Panc1 (cell line): ENCODE measurements at regions not wholly inside any gene's neighbourhood (a gene's known extent, or its start where the extent isn't known, plus 50 kb on each side); places are given as distances from the start of the nearest gene placed in this dataset.
"Not testable (repeated sequence)": the region's sequence is repeated elsewhere in the genome, so short reads cannot be mapped to it uniquely, and the experiment has no call there.

Experiments used
- ATAC-seq: fragments of 200-7000 bp; cut with Tn5 transposase; 2 replicates; pipeline ENCODE4 v1.9.1; 2020; ENCODE audit warnings: mild to moderate bottlenecking, moderate library complexity
- BruUV-seq: library from RNA; stranded (reverse); fragments of 400-500 nt; replicated peaks from 2 replicates; lab custom pipeline; 2021; lab: Mats Ljungman, UMichigan
- CTCF ChIA-PET: fragments of 300-600 bp; sonication (Branson Sonifier 250); formaldehyde crosslinking; loops from one replicate; lab custom pipeline; 2022; ENCODE audit warnings: antibody characterized with exemption; lab: Charles Lee
- POLR2A ChIA-PET: fragments of 300-600 bp; sonication (Branson Sonifier 250); formaldehyde crosslinking; loops from one replicate; lab custom pipeline; 2022; ENCODE audit warnings: antibody characterized with exemption; lab: Charles Lee
- DNase-seq: peaks from one replicate; pipeline ENCODE4 v3.0.0-alpha.2; 2010; ENCODE audit warnings: low read depth, low spot score
- H3K27ac ChIP-seq: 2 replicates; pipeline ENCODE4 v1.5.1; 2011; ENCODE audit warnings: mild to moderate bottlenecking, low read length, inconsistent platforms
- H3K27me3 ChIP-seq: fragments of 200-500 bp; sonication (Bioruptor generic); 2 replicates; pipeline ENCODE4 v1.6.0; 2014; ENCODE audit warnings: low read length, inconsistent platforms; ENCODE audit not compliant: control insufficient read depth, insufficient read depth
- H3K36me3 ChIP-seq: fragments of 200-500 bp; sonication (Bioruptor generic); 2 replicates; pipeline ENCODE4 v1.5.1; 2014; ENCODE audit warnings: inconsistent platforms, mild to moderate bottlenecking, low read length, moderate library complexity; ENCODE audit not compliant: control insufficient read depth, insufficient read depth
- H3K4me1 ChIP-seq: 2 replicates; pipeline ENCODE4 v1.5.1; 2011; ENCODE audit warnings: inconsistent platforms, mild to moderate bottlenecking, low read length, moderate library complexity; ENCODE audit not compliant: control insufficient read depth, insufficient read depth
- H3K4me3 ChIP-seq, 2 experiments: 2 replicates each; pipeline ENCODE4 v1.5.1; 2011 to 2012; ENCODE audit warnings: low read depth in 2 of 2, low read length in 2 of 2, mild to moderate bottlenecking in 2 of 2, inconsistent platforms in 1 of 2, moderate library complexity in 1 of 2
- H3K9me3 ChIP-seq: fragments of 200-500 bp; sonication (Bioruptor generic); 2 replicates; pipeline ENCODE4 v1.5.1; 2014; ENCODE audit warnings: low read depth, mild to moderate bottlenecking, inconsistent platforms, low read length, moderate library complexity; ENCODE audit not compliant: control insufficient read depth, insufficient read depth
- in situ Hi-C: cut with HindIII; loops from 2 replicates; pipeline ENCODE4 v1.10.0; 2016; ENCODE audit warnings: low sequenced_read_pairs, low pct_unique_long_range_greater_than_20kb
- intact Hi-C: fragments of 100-400 bp; cut with micrococcal nuclease; formaldehyde crosslinking; loops from one replicate; pipeline ENCODE4 v1.10.0; 2022; ENCODE audit not compliant: unreplicated experiment

- H3K36me3 ChIP-seq, H3K9me3 ChIP-seq, intact Hi-C loops, DNase-seq, in situ Hi-C loops, H3K27me3 ChIP-seq, CTCF ChIA-PET, H3K4me1 ChIP-seq, POLR2A ChIA-PET, BruUV-seq: not testable (repeated sequence)
- peak overlapping the region in 1 of 2 experiments; percentile 29; a peak in 2 of 4 replicates for H3K4me3 ChIP-seq
- ATAC-seq: peak; percentile 8; the same call in 1 of the 2 replicates
- H3K27ac ChIP-seq: peak overlapping the region; percentile 77
Observed at GRCh38 chr2:87500951-87501350, 246.9 kb upstream of the PLGLB2 start.

GRCh38 chr2:87502948-87503347, 244.9 kb upstream of the PLGLB2 start:
- H3K27ac ChIP-seq, BruUV-seq, H3K4me3 ChIP-seq, ATAC-seq, H3K27me3 ChIP-seq, intact Hi-C loops, POLR2A ChIA-PET, in situ Hi-C loops, CTCF ChIA-PET, H3K36me3 ChIP-seq, H3K9me3 ChIP-seq, H3K4me1 ChIP-seq, DNase-seq: not testable (repeated sequence)

GRCh38 chr2:87505239-87505638, 242.6 kb upstream of the PLGLB2 start:
- H3K4me3 ChIP-seq, BruUV-seq, CTCF ChIA-PET, POLR2A ChIA-PET, H3K27me3 ChIP-seq, in situ Hi-C loops, H3K36me3 ChIP-seq, H3K4me1 ChIP-seq, DNase-seq, ATAC-seq, intact Hi-C loops, H3K27ac ChIP-seq, H3K9me3 ChIP-seq: not testable (repeated sequence)

GRCh38 chr2:87505909-87506308, 242.0 kb upstream of the PLGLB2 start:
- CTCF ChIA-PET, H3K4me3 ChIP-seq, POLR2A ChIA-PET, H3K4me1 ChIP-seq, DNase-seq, H3K27ac ChIP-seq, H3K36me3 ChIP-seq, in situ Hi-C loops, H3K27me3 ChIP-seq, intact Hi-C loops, BruUV-seq, H3K9me3 ChIP-seq, ATAC-seq: not testable (repeated sequence)

DNA sequence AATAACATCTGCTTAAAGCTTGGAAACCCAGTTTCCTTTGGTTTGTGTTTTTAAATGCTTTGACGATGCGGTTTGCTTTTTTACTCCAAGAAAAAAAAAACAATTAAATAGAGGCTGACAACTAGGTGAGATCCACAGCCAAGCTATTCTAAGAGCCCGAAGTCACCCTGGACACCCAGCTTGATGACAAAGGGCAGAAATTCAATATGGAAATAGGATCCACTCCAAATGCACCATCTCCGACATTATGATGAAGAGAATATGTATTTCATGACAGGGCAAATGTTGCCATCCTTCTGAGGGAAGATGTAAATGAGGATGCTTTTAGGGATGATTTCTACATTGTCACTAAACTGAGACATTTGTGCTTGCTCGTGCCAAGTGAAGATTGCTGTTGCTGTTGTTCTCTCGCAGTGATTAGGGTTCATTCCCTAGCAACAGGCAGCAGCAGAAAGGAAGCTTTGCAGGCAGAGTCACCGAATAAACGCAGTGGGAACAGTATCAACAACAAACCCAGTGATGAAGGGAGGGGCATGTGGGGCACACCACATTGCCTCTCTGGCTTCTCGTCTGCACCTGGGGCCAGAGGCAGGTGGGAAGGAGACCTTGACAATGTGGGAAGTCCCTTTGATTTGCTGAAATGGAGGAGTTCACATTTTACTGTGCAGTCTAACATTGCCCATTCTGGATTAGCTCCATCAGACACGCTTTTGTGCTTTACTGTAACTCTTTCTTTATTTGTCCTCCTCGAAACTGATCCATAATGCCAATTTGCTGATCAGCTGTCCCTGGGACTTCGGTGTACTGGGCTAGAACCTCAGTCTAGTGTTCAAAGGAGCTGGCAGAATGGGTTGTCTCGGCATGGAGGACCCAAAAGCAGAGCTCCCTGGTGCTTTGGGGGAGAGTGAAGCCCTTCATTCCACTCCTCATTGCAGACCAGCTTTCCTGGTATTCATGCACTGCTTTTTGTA, 240.2 kb upstream of the PLGLB2 start:
- POLR2A ChIA-PET, H3K27ac ChIP-seq, intact Hi-C loops, CTCF ChIA-PET, H3K4me1 ChIP-seq, BruUV-seq, H3K27me3 ChIP-seq, H3K9me3 ChIP-seq, H3K4me3 ChIP-seq, H3K36me3 ChIP-seq, DNase-seq, in situ Hi-C loops: not testable (repeated sequence)
- ATAC-seq: peak; percentile 39; the same call in 1 of the 2 replicates

DNA sequence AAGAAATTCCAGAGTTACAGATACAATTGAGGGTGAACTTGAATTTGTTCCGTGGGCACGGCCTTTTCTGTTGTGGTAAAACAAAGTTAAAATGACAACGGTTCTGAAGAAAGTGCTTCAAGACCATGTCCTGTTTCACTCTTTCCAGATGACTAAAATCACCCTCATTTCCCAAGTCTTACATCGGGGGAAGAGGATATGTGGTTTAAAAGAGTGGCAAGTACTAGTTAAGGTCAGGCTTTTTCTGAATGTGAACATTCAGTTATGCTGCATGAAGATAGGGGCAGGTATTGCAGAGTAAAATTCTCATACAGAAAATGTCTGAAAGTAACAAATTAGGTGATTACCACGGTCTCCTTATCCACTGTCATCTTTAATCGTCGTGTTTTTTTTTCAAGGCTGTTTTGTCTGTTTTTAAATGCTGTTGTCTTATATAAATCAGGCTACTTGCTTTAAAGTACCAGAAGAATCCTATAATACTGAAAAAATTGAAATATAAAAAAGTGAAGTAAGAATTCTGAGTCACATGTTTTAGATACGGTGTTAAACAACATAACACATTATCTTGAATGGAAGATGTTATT, 236.6 kb upstream of the PLGLB2 start:
- H3K36me3 ChIP-seq, H3K27me3 ChIP-seq, CTCF ChIA-PET, DNase-seq, H3K4me1 ChIP-seq, ATAC-seq, H3K27ac ChIP-seq, POLR2A ChIA-PET, H3K9me3 ChIP-seq, H3K4me3 ChIP-seq, in situ Hi-C loops, intact Hi-C loops, BruUV-seq: not testable (repeated sequence)

DNA sequence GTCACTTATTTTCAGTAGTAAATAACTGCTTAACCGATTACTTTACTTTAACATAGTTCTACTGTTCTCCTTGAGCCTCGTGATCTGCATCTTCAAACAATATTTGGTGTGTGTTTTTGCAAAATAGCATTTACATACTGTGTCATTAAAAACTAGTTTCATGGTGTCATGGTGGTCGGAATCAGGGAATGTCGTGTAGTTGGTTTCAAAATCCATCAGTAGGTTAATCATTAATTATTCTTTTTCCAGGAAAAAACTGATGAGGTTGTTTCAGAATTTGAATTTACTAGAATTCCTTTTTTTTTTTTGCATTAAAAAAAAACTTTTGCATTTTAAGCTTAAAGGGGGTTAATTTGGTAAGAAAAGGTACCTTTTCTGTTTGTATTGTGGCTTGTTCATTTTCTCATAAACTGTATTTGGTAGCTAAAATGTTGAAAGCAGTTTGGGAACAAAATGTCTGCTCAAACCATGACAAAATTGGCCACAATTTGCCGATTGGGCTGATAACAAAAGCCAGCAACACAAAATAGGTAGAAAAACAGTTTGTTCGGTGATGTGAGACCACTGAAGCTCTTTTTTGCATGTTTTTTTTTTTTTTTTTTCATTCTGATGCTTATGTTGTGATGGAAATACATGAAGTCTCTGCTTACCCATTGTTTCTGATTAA, 234.9 kb upstream of the PLGLB2 start:
- H3K4me1 ChIP-seq, H3K9me3 ChIP-seq, POLR2A ChIA-PET, BruUV-seq, intact Hi-C loops, H3K4me3 ChIP-seq, ATAC-seq, H3K27me3 ChIP-seq, H3K27ac ChIP-seq, in situ Hi-C loops, H3K36me3 ChIP-seq, DNase-seq: not testable (repeated sequence)
- CTCF ChIA-PET: interaction anchor here (0.6 kb wide), 1 partner anchor 1391 kb away, joined by 3 read pairs; no protein-coding TSS in a partner anchor
